NCI-H226 (cell line): ENCODE measurements at regions not wholly inside any gene's neighbourhood (a gene's known extent, or its start where the extent isn't known, plus 50 kb on each side); places are given as distances from the start of the nearest gene placed in this dataset.

Experiments
- DNase-seq: peaks from one replicate; pipeline ENCODE4 v3.0.0-alpha.2; 2015

GRCh38 chr1:214208460-214208859 is 72.5 kb upstream of the SMYD2 start:
- DNase-seq: no peak

- no peak for DNase-seq
These were observed 71.6 kb upstream of the SMYD2 start for GRCh38 chr1:214209260-214209808.

- DNase-seq: peak; percentile 78
These were observed 67.8 kb upstream of the SMYD2 start for GRCh38 chr1:214213136-214213535.

GRCh38 chr1:214214851-214215250 is 66.1 kb upstream of the SMYD2 start:
- DNase-seq: no peak

- DNase-seq: no peak
These were observed 65.4 kb upstream of the SMYD2 start for GRCh38 chr1:214215583-214215982.

- no peak for DNase-seq
These were observed 64.9 kb upstream of the SMYD2 start for GRCh38 chr1:214216021-214216420.

- no peak for DNase-seq
These were observed 64.2 kb upstream of the SMYD2 start for GRCh38 chr1:214216779-214217178.

- DNase-seq: no peak
These were observed 61.1 kb upstream of the SMYD2 start for GRCh38 chr1:214219902-214220301.

- no peak for DNase-seq
These were observed 60.1 kb upstream of the SMYD2 start for GRCh38 chr1:214220891-214221290.

GRCh38 chr1:214224611-214225354 is 56.2 kb upstream of the SMYD2 start:
- DNase-seq: no peak

- no peak for DNase-seq
These were observed 52.0 kb upstream of the SMYD2 start for GRCh38 chr1:214228976-214229375.

GRCh38 chr1:214229736-214230135 is 51.2 kb upstream of the SMYD2 start:
- DNase-seq: no peak
